HG03064 (cell line): ENCODE measurements at regions not wholly inside any gene's neighbourhood (a gene's known extent, or its start where the extent isn't known, plus 50 kb on each side); places are given as distances from the start of the nearest gene placed in this dataset.

Source experiments
- ATAC-seq: cut with Tn5 transposase; IDR thresholded peaks from one replicate; pipeline ENCODE4 v1.9.1; 2021; ENCODE audit warnings: low read depth; ENCODE audit not compliant: unreplicated experiment

DNA sequence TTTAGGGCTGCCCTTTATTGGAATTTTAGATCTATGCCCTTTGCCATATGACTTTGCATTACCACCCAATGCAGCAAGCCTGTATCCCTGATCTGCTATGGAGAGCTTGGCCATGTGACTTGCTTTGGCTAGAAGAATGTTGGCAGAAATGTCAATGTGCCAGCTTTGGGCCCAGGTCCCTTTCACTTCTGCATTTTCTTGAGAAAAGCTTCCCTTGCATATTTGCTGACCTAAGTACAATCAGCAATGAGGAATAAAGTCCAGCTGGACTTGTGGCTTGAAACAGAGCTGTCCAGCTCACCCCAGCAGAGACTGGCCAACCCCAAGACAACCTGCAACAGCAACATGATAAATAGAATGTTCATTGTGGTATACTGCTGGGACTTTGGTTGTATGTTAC is 135.9 kb downstream of the PAH start:
- no peak for ATAC-seq

DNA sequence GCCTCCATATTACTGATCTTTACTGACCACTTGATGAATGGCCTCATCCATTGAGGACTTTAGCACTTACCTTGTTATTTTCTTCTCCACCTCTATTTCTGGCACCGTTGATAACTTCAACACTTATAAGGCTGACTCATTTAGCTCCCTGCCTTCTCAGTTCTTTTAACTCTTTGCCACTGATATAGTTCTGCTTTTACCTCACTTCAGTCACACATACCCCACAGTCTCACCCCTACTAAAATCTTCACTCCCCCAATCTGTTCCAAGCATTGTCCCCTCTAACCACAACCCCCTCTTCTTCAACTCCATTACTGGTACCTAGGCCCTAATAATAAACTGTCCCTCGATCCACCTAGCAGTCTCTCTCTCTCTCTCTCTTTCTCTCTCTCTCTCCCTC is 141.0 kb downstream of the PAH start:
- ATAC-seq, result no peak

DNA sequence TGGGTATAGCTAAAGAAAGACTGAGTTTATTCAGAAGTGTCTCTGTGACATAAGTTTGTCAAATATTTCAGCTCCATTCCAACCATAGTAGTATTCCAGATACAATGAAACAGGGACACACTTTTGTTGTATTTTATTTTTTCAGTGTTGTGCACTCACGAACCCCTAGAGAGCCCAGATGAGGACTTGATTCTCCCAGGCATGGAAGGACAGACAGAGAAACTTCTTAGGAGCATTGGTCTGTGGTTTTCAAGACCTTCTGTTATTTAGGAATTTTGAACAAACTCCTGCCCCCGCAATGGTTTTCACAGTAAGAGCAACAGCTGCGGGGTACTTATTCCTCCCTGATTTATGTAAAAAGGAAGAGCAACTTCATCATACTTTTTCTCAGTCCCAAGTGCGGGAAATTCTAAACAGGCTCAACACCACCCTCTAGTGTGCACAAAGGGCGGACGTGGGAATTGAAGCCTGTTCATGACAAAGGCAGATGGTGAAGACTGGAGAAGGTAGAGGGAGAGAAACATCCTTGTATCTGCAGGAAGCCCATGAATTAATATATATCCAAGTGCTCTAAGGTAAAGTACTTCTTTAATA is 147.6 kb downstream of the PAH start:
- no peak for ATAC-seq

DNA sequence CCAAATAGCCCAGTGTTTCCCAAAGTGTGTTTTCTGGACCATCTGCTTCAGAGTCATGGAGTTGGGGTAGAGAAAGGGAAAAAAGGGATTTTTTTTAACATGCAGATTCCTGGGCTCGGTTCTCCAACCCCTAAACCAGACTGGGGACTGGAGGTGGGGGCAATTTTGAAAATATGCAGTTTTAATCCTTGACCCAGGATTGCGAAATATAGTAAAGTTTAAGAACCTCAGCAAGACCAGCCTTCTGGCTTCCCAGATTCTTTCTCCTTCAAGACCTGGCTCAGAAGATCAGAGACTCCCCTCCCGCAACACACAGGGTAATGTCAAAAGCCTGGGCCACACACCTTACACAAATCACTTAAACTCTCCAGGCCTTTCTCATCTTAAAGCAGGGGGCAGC is 150.1 kb downstream of the PAH start:
- ATAC-seq, result no peak

DNA sequence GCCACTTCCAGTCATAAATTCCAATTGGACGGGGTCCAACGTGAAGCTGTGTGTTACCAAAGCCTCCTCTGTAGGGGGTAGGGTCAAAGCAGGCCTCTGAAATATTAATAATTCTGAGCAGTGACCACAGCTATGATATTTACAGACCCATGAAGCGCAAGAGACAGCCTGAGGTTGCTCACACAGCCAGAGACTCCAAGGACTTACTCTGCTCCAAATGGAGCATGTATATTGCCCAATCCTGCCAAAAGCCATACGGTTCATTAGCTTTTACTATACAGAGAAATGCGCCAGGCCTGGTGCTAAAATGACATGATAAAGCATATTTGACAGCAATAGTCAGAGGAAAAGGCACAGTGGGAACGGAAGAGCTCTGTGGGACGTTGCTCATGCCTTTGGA is 151.3 kb downstream of the PAH start:
- no peak for ATAC-seq

DNA sequence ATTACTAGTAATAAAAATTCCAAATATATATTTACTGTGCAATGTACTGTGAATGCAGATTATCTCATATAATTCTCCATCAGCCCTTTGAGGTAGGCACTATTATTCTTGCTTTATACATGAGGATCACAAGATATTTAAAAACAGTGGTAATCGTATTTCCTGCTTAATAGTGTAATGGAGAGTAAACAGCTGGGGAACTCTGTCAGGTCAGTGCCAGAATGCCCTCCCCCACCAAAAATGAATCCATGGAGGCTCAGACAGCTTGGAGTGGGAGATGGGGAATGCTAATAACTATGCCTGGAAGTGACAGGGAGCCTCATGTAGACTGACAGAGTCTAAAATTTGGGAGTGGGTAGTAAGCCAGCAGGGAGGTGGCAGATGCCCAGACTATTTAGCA is 153.6 kb downstream of the PAH start:
- ATAC-seq, result no peak

DNA sequence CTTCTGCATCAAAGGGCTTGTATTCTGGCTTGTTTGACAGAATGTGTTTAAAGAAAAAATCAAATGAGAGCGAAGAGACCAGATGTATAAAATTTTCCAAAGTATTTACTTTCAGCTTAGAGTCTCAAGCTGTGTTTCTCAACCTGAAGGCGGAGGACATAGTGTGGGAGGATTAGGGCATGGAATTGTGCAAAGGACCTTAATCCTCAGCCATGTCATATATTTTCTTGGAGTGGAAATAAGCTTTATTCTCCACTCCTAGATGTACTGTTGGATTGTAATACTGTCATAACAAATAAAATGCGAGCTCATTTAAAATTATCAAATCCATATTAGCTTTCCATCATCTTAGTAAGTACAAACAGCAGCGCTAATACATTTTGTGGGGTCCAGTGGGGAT is 154.0 kb downstream of the PAH start:
- no peak for ATAC-seq

DNA sequence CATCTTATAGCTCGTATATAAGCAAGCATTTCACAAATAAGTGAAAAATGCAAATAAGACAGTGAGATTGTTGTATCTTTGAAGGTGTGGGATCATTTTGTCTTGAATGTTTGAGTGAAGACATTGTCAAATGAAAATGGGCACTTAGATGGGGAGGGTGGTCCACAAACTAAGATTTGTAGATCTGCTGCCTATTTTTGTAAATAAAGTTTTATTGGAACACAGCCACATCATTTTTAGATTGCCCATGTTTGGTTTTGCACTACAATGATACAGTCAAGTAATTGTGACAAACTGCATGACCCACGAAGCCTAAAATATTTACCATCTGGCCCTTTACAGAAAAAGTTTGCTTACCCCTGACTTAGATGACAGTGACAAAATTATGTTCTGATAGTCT is 156.7 kb downstream of the PAH start:
- no peak for ATAC-seq

DNA sequence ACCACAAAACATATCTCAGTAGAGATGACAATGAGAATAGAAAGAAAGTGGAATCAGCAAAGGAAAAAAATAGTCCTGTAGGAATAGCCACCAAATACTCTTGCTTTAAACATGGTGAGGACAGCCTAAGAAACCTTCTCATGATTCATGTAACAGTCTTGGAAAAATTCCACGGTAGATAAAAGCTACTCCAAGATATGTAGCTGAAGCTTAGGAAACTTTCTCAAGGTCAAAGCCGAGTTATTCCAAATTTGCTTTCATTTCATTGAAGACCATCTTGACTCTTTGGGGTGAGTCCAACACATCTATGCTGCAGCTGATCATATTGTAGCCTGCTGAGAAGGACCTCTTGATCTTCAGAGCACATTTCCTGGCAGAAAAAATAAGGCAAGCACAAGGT is 157.6 kb downstream of the PAH start:
- no peak for ATAC-seq

DNA sequence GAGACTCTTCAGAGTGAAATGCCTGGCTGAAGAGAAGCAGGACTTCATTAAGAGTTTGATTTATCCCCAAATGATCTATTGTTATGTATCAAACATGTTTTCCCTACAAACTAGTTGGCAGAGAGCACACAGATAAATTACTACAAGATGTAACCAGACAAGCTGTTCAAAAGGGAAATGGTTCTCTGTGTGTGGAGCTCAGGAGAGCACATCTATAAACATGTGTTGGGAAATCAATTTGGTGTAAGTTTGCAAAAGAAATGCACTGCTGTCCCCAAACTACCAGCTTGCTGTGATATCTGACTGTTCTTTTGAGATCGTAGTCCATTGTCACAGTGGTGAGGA is 159.2 kb downstream of the PAH start:
- no peak for ATAC-seq

DNA sequence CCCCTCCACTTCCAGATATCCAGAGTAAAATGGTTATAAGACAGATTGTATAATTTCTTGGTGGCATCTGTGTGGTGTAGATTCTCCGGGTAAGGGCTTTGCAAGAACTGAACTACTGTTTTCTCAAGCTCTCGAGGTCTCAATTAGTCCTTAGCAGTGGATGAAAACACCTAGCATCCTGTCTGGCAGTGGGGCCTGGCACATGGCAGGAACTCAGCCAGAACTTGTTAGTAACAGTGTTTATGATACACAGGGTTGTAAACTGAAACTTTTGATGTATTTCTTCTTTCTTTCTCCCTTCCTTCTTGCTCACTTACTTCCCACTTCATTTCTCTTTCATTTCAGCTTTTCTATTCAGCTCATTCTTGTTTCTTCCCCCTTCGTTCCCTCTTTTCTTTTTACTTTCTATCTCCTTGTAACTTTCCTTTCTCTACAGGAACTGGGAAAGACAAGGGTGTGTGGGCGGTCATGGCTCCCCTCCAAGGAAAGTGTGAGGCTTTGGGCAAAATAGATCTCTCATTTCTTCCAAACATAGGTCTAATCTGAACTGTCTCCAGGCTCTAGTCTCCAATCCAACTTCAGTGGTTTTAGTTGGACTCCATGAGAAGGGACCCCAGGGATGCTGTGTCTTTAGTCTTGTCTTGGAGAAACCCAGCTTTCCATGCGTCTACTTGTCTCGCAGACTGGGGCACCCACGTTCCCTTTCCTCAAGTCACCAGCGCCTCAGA is 159.7 kb downstream of the PAH start:
- no peak for ATAC-seq

DNA sequence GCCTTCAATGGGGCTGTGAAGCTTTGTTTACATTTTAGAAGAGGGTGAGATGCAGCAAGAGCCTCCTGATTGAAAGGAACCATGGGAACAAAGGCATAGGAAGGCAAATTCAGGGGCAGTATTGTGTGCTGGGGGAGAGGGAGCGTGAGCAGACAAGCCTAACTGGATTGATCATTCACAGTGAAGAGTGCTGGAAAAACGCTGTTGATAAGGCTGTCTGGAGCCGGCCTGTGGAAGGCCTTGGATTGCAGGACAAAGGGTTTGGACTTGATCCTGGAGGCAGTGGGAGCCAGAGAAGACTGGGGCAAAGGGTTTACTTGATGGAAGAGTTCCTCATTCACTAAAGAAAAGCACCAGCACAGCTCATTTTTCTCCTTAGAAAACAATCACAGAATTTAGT is 160.5 kb downstream of the PAH start:
- no peak for ATAC-seq

DNA sequence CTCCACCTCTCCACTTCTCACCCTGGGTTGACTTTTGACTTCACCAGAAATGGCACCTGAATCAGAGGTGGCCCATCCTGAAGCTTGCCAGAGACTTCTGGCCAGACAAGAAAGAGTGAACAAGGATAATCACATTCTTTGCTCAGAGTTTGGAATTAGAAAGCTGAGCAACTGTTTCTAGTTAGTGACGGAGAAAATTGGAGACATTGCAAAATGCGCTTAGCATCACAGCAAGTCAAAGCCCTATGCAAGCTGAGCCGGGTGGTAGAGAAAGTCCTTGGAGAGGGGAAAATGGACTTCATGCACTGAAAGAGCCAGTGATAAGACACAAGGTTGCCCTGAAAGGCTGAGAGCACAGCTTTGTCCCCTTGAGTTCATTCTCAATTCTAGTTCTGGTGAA is 161.8 kb downstream of the PAH start:
- ATAC-seq, result no peak

DNA sequence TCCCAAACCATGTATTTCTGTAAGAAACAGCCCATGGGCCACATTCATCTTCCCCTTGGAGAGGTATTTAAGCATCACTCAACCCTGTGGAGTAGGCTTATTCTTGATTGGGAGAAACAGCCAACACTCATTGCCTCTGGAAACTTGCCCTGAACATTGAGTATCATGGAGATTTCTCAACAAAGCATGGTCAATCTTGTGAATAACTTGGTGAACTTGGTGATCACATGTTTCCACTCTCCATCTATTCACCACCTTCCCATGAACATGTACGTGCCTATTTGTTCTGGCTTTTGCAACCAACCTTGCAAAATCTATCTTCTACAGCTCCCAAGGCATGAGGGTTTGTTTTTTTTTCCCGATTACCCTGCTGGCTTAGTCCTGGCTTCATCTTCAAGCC is 163.2 kb downstream of the PAH start:
- no peak for ATAC-seq

DNA sequence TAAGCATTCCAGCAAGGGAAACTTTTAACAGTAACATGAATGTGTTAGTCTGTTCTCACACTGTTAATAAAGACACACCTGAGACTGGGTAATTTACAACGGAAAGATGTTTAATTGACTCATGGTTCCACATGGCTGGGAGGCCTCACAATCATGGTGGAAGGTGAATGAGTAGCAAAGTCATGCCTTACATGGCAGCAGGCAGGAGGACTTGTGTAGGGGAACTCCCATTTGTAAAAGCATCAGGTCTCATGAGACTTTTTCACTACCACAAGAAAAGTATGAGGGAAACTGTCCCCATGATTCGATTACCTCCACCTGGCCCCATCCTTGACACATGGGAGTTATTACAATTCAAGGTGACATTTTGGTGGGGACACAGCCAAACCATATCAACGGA is 168.3 kb downstream of the PAH start:
- ATAC-seq, result no peak

DNA sequence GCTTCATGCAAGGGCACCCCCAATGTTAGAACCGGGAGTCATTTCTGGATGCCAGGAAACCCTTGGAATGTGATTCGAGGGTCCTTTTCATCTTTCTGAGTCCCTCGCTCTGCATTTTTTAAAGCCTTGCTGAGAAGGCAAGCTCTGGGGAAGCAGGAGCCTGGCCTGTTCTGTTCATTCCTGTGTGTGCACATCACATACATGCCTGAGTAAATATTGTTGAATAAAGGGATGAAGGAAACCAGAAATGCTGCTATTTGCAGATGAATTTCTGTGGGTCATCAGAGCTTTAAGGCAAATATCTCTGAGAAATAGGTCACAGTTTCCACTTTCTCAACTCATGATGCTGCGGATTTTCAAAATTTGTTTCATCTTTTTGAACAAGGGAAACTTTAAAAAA is 170.1 kb downstream of the PAH start:
- ATAC-seq, result no peak

DNA sequence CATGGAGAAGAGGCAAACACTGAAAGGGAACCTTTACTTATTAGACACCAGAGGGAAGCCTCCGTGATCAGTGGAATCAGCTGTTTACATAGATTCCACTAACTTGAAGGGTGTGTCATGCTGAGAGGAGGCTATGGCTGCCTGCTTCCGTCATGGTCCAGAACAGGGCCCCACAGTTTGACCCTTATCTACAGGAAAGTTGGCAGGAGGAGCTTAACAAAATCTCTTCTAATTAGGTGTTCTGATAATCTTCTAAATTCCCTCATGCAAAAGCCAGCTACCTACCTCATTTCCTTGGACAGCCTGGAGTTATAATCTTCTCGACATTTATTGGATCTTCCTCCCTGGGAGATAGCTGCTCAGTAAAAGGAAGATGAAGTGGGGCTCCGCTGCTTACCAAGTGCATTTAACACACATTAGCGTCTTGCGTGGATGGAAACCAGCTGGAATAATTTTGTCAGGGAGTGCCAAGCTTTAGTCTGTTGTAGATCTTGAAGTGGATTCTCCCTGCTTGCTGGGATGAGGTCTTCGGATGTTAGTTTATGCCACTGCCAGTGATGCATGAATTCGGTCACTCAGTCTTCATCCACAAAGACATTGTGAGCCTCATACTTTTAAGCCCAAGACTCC is 171.0 kb downstream of the PAH start:
- ATAC-seq, result no peak

DNA sequence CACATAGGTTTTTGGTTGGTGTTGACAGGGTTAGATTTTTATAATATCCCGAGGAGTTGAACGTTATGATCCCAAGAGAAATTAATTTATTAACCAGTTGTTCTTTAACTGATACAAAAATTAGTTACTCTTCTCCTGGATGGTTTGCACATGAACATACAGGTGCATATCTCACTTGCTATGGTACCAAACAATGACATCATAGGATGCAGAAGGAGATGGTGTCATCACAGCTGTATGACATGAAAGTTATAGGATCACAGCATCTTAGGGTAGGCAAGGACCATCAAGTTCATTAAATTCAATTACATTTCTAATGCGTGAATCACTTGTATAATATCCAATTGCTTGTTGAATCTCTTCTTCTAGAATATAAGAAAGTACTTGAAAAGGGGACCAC is 175.8 kb downstream of the PAH start:
- ATAC-seq, result no peak

DNA sequence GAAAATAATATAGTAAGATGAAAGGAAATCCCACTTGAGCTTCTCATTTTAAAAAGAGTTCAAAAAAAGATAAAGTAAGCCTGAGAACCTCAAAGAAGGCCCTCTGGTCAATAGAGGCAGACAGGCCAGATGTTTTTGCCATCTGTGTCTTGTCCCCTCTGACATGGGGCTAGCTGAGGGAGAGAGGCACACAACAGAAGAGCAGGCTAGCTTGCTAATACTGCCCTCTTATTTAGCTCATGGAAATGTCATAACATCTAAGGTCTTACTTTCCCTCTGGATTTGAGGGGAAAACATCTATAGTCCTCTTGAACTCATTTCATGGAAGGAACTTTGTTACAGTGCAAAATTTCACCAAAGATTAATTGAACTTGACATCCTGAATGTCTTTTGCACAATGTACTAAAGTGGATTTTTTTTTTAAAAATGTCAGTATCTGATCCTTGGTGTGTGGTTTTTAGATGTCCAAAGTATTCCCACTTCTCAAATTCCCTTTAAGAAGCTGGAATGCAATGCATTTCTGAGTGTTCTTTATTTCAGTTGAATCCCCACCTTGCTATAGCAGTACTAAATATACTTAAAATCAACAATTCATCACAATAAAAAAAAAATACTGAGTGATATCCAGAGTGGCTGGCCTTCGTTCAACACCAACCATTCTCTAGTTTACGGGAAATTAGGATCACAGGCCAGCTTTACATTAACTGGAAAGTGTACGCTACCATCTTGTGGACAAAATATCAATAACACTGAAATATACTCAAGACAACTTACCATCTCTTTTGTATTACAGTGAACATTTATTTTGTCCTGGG is 176.7 kb downstream of the PAH start:
- no peak for ATAC-seq

DNA sequence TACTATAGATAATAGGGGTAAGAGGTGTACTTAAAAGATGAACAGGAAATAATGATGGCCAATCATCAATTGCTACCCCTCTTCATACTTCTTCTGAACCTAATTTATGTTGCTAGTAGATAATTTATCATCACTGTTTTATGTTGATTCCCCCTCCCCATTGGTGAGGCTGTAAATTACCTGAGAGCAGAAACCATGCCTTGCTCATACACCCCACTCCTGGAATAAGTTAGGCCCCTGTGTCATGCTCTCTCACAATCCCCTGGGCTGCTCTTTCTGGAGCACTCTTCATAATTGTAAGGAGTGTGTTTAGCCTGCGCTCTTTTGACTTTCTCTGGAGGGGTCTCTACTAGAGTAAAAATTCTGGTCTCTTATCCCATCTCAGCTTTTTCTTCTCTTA is 180.7 kb downstream of the PAH start:
- no peak for ATAC-seq

DNA sequence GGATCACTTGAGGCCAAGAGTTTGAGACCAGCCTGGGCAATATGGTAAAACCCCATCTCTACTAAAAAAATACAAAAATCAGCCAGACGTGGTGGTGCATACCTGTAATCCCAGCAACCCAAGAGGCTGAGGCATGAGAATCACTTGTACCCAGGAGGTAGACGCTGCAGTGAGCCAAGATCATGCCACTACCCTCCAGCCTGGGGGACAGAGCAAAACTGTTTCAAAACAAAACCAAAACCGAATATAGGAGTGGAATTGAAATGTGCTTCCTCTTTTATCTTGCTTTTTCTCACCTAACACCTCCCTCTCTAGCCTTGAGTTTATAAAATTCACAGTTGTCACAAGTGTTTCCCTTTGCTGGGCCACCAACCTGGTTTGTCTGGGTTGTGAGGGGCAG is 181.9 kb downstream of the PAH start:
- ATAC-seq, result peak; percentile 95

DNA sequence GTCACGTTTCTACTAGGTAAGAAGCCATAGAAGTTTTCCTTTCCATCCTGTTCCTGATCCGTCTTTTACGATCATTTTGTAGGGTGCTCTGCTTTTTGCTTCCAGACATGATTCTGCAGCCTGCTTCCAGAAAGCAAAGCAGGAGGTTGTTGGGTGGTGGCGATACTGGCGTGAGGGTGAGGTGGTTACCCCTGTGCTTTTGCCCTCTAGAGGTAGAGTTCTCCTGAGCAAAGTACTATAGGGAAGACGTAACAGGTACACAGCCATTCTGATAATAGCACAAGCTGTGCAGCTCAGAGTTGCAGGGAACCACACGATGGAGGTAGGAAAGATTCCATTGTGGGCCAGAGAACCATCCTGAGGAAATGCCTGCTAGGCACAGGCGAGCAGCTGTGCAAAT is 186.0 kb downstream of the PAH start:
- ATAC-seq, result no peak
